ENCODE measurements at regions not wholly inside any gene's neighbourhood (a gene's known extent, or its start where the extent isn't known, plus 50 kb on each side); places are given as distances from the start of the nearest gene placed in this dataset.

DNA sequence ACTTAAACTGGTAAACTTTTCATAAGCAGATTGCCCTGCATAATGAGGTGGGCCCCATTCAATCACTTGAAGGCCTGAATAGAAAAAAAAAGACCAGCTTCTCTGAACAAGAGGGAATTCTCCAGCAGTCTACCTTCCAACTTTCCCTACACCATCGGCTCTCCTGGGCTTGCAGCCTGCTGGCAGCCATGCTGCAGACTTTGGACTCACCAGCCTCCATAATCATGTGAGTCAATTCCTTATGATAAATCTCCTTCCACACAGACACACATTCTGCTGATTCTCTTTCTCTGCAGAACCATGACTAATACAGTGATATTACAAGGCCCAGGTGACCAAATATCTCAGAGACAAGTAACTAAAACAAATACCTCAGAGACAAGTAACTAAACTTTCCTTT, 113.8 kb upstream of the WDR17 start:
- DNase-seq, result no peak

DNA sequence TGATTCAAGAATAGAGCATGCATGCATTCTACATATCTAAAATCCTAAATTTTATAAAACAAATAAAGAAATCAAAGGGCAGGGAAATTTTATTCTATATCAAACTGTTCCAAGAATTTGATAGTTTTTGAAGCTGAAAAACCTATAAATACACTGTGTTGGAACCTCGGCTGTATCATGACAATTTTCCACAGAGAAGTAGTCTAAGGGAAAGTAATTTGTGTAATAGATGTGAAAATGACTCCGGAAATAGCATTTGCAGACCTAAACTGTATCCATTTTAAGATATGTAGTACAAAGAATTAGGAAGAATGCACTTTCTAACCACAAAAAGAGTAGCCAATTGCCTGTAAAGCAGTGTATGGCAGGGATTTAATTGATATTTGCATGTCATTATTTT, 112.5 kb upstream of the WDR17 start:
- no peak for DNase-seq

DNA sequence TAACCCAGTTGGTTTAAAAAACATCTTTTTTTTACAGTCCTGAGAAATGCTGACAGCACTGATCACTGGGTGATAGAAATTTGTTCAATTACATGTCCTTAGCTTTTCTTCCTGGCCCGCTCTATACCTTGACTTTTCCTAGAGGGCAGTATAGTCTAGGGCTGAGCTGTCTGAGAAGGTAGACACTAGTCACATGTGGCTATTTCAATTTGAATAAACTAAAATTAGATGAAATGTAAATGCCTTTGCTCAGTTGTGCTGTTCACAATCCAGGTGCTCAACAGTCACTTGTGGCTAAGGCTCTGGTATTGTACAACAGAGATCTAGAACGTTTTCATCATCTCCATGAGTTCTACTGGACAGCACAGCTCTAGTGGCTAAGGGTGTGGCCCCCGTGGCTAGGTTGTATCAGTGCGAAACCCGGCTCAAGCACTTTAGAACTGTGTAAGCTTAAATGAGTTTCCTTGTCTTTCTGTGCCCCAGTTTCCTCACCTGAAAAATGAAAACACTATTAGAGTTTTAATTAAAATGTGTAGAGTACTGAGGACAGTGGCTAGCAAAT, 111.6 kb upstream of the WDR17 start:
- no peak for DNase-seq

DNA sequence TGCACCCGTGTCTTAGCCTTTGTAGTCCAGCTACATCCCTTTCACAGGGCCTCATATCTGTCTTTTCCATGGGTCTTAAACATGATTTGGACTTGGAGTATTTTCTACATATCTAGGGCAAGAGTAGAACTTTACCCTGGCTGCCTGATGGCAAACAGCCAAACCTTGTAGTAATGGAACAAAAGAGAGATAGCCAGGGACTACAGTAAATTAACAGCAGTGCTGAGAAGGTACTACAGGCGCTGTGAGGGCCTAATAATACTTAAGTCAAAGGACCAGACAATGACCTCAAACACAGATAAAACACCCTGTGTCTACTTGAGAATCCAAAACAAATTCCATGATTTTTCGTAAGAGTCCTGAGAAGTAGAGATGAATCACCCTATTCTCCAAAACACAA, 111.0 kb upstream of the WDR17 start:
- no peak for DNase-seq

DNA sequence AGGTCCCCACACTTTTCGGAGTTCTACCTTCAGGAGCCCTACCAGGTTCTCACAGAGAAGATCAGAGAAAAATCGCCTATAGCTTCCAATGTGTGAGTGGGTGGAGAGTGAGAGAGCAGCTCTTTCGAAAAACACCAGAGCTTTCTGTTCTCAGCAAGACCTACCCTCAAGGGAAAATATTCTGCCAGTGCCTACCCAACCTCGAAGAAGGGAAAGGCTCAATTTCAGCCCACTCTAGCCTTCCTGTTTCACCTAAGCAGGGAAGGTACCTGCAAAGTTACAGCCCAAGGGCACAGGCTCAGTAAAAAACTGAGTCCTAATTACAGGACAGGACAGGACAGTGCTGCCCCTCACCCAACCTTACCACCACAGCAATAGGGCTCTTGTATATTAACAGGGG, 104.0 kb upstream of the WDR17 start:
- DNase-seq, result no peak

DNA sequence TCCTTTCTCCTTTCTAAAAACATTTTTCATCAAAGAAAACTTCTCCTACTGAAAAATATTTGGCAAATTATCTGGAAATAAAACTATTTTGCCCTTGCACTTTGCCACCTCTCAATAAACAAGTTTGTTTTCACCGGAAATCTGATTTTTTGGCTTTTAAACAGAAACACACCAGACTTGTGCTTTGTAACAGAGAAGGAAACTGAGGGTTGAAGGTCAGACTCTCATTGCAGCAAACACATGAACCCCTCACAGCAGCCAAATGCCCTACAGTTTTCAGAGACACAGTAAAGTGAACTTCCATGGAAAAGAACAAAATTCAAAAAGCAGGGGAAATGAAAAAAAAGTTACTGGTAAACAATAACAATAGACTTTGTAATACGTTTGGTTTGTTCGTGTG, 95.6 kb upstream of the WDR17 start:
- DNase-seq, result no peak

DNA sequence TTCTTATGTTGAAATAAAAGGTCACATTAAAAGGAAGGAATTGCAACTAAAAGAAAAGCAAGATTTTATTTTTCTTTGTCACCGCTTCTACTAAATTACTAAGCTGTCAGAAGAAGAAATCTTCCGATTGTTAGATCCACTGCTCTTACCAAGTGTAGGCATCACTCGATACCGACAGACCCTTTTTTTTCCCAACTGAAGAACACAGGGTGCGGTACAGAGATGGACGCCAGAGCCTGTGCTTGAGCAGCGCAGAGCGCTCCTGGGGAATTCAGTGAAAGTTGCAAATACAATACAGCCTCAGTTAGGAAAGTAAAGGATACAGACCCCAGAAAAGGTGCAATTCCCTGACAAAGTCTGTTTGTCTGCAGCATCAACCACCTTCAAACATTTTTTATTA, 94.9 kb upstream of the WDR17 start:
- DNase-seq, result no peak

DNA sequence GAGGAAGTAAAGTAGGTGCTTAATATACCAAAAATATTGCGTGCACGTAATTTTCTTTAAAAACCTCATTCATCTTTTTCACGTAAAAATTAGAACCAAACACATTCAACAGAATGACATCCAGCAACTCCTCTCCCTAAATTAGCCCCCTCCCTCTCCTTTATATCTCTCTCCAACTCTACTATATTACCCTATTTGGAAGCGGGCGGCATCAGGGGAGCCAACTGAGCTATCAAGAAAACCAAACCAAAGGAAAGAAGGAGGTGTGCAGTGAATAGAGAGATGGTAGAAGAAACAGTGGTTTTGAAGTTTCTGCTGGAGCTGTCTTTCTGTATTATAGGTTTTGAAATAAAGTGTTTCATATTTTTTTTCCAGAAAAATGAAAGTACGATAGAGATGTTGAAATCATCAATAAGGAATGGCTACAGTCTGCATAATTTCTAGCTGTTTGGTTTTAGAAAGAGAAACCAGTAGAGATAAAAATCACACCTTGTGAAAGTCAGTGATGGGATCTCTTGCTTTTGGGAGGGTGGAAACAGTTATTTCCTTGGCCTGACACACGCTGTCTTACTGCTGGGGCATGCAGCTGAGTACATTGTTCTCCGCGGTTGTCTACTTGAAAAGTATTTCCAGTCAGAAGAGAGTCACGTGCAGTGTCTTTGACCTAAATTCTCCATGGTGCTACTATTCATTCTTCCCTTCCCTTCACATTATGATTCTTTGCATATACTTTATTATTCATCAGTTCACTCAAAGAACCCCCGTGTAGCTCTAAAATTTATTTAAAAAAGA, 94.1 kb upstream of the WDR17 start:
- no peak for DNase-seq

DNA sequence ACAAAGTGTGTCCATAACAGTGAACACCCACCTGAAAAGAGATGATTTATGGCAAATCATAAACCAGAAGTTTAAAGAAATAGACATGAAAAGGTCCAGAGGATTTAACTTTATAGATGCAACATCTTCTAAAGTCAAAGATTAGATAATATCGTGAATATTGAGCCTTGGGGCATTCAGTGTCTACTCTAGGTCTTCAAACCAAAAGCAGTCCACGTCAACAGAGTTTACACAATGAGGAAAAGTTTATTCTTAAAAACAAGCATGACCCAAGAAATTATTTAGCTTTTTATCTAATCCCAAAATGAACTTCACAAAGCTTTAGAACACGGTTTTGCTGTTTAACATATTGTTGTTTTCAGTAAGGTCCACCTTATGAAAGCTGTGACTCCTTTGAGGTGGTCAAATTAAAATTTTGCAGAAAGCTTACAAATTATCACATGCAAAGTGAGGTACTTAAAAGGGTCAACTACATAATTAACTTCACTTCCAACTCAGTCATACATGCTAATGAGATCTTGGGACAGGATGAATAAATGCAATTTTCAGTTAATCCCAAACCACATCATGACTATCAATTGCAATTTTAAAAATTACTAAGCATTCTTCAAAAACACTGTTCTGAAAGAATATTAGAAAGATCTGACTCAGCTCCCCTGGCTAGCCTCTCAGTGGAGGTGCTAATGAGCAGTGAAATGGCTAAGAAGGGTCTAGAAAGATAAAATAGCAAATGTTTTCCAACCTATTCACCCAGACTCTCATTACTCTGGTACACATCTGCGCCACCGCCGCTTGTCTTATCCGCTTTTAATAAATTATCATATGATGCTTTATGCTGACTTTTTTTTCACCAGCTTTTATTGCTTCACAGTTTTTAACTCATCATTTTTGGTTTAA, 92.4 kb upstream of the WDR17 start:
- DNase-seq, result no peak

DNA sequence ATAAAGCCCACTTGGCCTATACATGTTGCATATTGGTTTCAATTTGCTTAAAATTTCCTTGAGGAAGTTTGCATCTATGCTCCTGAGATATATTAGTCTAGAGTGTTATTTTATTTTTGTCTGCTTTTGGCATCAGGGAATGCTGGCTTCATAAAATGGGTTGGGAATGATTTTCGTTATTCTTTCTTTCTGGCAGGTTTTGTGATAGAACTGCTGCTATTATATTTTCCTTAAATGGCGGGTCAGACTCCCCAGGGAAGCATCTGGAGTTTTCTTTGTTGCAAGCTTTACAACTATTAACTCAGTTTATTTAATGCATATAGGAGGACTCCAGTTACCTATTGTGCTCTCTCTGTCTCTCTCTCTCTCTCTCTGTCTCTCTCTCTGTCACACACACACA, 82.0 kb upstream of the WDR17 start:
- no peak for DNase-seq

DNA sequence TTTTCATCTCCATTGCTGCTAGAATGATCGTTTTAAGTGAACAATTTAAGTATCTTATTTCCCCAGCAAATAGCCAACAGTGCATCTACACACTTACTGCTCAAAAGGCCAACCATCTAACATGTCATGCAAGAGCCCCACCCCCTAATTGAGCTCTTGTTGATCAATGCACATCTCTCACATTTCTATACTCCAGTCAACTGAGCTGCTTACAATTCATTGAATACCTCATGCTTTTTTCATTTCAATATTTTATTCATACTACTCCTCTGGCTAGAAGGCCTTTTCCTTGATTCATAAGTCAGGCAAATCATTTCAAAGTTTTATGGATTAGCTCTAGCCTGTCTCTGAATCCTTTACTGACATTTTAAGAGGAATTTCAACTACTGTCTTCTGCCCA, 79.0 kb upstream of the WDR17 start:
- DNase-seq, result no peak

DNA sequence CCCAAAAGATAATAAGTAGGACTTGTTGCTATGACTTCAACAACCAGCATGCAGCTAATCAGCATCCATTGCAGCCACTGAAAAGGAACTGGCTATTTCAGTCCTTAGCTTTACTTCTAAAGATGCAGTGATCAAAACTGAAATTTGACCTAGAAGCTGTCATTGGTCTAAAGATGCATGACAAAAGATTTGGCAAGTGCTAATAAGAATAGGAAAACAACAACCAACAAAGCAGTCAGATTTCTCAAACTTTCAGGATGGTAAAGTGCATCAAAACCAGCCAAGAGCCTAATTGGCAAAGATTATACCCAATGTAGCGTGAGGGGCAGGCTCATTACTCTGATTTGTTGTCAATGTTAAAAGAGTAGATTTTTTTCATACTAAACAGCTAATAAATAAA, 77.1 kb upstream of the WDR17 start:
- DNase-seq, result no peak

DNA sequence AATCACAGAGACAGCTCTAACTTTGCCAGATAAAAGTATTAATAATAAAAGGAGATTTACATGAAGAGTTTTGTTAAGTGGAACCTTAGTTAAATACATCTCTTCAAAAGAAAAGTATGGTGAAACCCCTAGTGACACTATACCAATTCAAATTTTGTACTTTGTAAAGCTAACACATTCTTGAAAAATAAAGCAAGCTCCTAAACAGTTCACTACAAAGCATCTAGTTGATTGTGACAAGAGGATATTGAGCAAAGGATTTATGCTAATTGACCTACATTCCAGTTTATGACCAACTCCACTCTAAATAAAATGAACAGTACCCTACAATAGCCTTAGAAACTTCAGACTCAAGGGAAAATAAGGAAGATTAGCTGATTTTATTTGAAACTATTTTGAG, 69.4 kb upstream of the WDR17 start:
- no peak for DNase-seq

DNA sequence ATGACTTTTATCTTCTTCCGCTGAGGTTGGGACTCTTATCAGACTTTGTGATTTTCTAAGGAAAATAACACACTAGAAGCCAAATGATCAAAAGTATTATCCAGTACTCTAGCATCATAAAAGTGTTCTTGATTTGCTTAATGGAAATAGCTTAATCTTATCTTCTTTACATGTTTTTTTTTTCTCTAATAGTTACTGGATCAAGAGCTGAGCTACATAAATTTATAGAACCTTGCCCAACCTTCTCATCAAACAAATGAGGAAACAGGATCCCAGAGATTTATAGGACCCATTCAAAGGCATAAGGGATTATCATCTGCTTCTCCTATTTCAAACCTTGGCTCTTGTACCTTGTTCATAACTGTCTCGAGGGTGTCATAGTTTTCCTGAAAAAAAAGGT, 68.3 kb upstream of the WDR17 start:
- no peak for DNase-seq

DNA sequence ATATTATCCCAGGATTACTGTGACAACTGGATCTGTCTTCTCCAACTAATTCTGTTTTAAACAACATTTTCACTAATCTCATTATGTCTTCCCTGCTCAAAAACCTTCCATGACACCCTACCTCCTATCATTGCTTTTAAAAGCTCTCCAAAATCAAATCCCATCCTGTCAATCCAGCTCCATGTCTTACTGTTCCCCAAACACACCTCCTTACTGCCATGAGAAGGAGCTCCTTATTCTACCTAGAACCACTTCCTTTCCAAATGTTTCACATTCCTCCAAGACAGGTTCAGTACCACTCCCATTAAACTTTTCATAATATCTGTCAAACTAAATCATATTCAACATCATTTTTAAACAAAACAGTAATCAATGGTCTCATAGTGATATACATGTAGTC, 66.9 kb upstream of the WDR17 start:
- DNase-seq, result no peak

DNA sequence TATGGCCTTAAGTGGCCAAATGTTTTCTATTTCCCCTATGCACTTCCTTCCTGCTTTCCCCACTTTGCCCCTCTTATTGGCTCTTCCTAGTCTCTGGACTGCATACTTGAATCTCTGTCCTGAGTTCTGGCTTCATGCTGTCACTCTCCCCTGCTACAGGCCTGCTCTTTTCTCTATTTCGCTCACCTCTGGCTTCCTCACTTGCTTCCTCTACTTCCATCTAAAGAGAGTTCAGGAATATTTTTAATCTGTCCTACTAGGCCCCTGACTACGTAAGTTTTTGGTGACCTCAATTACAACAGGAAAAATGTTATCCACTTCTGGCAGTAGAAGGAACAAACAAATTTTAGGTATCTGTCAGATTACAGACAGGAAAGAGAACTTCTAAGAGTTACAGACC, 65.7 kb upstream of the WDR17 start:
- no peak for DNase-seq

DNA sequence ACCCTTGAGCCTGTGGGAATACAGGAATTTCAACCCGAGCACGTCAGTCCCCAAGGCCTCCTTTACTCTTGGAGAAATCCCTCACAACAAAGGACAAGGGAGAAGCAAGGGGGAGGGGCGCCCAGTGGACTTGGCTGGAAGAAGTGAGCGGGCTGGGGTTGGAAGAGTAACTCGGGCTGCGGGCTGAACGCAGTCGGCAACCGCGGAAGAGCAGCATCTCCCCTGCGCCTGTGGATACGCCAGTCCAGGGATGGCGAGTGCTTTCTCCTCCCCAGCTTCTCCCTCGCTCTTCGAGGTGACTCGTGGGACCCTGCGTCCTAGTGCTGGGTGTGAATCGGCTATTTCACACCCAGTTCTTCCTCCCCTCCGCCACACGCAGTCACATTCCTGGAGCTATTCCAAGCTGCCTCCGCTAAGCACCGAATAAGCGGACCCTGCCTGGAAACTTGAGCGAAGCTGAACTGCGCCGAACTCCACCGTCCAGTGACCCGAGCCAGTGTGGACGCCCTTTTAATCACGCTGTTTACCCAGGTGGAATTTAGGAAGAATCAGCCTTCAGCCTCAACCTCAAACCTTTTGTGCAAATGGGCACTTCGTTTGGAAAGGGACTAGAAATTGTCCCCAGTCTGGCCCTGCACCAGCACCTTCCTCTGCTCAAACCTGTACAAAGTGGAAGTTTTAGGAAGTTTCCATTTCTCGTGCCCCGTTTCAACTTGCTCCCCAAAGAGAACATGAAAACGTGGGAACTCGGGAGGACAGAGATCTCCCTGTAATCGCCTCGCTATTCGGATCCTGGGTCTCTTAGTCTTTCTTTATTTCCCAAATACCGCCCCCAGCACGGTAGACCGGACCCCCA, 64.3 kb upstream of the WDR17 start:
- no peak for DNase-seq

DNA sequence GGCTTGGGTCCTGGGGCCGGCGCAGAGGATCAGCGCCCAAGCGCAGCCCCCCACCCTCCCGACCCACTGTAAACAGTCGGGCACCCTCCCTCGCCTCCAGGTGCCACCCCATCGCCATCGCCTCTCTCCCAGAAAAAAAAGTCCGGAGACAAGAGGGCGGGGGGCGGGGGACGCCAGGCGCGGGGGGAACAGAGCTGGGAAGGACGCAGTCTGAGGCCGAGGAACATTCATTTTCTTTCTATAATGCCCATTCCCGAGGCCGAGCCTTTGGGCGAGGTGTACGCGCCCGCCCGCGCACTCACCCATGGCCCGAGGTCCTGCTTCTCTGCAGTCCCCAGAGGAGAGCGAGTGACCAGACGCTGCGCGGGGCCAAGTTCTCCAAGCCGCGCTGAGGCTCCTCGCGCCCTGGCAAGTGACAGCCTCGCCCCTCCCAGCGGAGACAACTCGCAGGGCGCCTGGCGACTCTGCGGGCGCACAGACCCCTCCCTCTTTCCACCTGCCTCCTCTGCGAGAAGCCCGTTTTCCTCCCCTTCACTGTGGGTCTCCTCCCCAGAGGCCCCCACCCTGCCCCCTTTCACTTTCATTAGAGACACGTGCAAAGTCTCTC, 63.5 kb upstream of the WDR17 start:
- peak; percentile 1 for DNase-seq

DNA sequence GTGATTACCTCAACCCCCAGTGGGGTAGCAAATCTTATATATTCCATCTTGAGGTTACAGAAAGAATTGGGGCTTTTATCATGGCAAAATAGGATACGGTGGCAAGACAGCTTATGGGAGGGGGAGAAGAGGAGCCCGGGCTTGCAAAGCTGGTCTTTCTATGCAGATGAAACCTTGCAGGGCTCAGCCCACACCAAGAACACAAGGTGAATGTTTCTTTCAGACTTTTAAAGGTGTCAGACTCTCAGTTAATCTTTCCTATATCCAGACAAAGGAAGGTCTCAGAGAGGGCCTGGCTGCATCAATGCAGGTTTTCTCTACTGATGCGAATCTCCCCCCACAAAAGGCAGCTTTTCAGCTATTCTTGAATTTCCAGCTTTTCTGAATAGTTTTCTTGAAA, 59.9 kb upstream of the WDR17 start:
- DNase-seq, result no peak

DNA sequence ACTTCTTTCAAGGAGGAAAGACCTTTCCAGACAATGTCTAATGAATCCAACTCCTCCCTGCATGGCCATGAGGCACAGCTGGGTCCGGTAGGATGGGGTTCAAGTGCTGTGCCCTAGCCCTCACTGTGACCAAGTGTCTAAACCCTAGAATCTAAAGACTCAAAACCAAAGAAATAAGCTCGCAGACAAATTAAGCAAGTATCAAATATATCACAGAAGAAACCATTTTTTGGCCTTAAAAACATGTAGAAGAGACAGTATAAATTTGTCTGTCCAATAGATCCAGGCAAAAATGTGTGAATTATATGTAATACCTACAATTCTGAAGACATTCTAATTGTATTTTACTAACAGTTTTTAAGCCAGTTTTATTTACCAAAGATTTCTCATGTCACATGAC, 56.4 kb upstream of the WDR17 start:
- DNase-seq, result no peak

DNA sequence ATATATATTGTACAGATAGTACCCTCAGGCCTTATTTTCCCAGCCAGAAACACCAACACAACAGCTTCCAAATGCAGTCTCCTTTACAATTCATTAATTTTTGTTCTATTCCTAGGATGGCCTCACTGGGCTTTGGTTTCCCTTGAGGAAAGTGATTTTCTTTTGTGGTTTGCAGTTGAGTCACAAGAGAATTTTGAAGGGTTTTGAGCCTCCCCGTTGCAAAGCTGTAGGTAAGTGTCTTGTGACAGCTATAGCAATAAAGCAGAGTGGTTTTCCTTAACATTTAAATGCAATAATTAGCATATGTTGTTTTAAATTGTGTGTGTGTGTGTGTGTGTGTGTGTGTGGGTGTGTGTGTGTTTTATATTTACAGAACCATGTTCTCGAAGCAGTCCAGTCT, 54.1 kb upstream of the WDR17 start:
- no peak for DNase-seq

DNA sequence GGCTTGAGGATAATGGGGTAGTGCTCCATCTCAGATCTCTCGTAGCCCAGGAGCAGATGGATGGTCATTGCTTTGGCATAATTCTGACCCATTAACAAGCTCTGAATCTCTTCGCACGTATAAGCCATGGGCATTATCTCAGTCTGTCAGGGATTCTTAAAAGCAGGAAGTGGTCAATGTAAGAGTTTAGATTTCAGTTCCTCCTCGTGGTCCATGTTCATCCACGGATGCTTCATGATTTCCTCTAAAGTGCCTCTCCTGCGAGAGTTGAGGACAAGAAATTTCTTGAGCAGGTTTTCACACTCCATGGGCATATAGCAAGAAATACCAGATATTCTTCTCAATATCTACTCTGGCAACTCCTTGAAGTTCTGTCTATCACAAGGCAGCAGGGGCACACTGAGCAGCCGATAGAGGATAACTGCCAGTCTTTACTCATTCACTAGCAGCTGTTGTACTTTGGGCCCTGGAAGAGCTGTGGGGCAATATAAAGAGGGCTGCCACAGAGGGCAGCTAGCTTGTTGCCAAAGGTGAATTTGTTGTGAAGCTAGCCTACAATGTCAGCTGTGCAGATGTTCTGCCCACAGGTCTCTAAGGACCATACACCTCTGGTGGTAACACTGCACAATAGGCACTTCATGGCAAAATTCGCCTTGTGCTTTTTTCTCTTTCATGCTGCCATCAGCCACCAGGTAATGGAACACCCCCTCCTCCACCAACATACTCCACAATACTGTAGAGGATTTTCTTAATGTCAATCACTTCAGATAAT, 52.0 kb upstream of the WDR17 start:
- no peak for DNase-seq

Data from activated gamma-delta T cell (primary cell).